Heart left ventricle (tissue), 13 donors: ENCODE measurements at regions not wholly inside any gene's neighbourhood (a gene's known extent, or its start where the extent isn't known, plus 50 kb on each side); places are given as distances from the start of the nearest gene placed in this dataset.

ENCODE experiments used
- CTCF ChIP-seq, 12 donors: fragments of 200-600 bp; sonication (generic) in 4 of 12; IDR thresholded peaks; one replicate each; pipeline versions ENCODE4 v1.5.0 to v1.8.0; 2018 to 2022; ENCODE audit warnings: antibody characterized with exemption in 12 of 12, mild to moderate bottlenecking in 5 of 12
- POLR2A ChIP-seq, 2 donors: fragments of 450-650 bp; IDR thresholded peaks; one replicate each; pipeline ENCODE4 v1.6.1; 2017; ENCODE audit warnings: antibody characterized with exemption in 2 of 2, mild to moderate bottlenecking in 2 of 2, moderate library complexity in 2 of 2
- donor health status: ischemic (EF 13 %, LVEDD 7.1; RV severe dilation, severe dysfunction).
- donor health status: DM: no; HTN: yes; CAD: no.
- donor health status: DM: no; HTN: no; CAD: no.
- donor health status: ischemic (EF 25% LVEDD 6.9; RV normal size, moderate dysfunction).
- donor health status: ischemic (EF 25% LVEDD 5.7; RV mildly dilated, moderate dysfunction).
- donor health status: ischemic (EF 35%, LVEDD 5.7; RV mildly dilated, moderate dysfunction).
- donor health status: nonischemic (EF 11% LVEDD 7.7; RV severe dilation, severe dysfunction).
- donor health status: DM: yes; HTN: yes; CAD: no.
- donor health status: PGD.
- donor health status: ischemic (EF 29% LVEDD 5.4; RV normal size, mild dysfunction).
- donor health status: nonischemic (EF 23%, LVEDD 6.1; RV moderate dilation, normal function).

- TF ChIP-seq CTCF (IDR thresholded peaks at IDR 0.05) (no peak), POLR2A (IDR thresholded peaks at IDR 0.05) (no peak)
Observed at GRCh38 chr6:138673346-138674014, 100.1 kb upstream of the CCDC28A start.
